ENCODE measurements at regions not wholly inside any gene's neighbourhood (a gene's known extent, or its start where the extent isn't known, plus 50 kb on each side); places are given as distances from the start of the nearest gene placed in this dataset.
"Not testable (repeated sequence)": the region's sequence is repeated elsewhere in the genome, so short reads cannot be mapped to it uniquely, and the experiment has no call there.

DNA sequence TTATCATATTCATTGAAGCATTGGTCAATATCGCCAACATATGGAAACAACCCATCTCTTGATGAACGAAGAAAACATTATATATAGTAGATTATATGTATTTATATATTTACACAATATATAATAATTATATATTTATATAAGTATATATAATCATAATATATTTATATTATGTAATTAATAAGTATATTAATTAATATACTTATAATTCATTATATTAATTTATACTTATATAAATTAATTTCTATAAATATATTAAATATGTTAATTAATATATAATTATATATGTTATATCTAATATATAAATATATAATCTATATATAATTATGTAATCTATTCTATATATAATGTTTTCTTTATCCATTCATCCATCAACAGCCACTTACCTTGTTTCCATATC is 69.0 kb upstream of the SRD5A3 start:
- no peak for TF ChIP-seq EP300 (IDR thresholded peaks at IDR 0.05)
- no peak for TF ChIP-seq POLR2A (IDR thresholded peaks at IDR 0.05; ENCODE audit: low read depth)
- TF ChIP-seq POLR2AphosphoS5 (IDR thresholded peaks at IDR 0.05): no peak
- TF ChIP-seq, protein P1, sequence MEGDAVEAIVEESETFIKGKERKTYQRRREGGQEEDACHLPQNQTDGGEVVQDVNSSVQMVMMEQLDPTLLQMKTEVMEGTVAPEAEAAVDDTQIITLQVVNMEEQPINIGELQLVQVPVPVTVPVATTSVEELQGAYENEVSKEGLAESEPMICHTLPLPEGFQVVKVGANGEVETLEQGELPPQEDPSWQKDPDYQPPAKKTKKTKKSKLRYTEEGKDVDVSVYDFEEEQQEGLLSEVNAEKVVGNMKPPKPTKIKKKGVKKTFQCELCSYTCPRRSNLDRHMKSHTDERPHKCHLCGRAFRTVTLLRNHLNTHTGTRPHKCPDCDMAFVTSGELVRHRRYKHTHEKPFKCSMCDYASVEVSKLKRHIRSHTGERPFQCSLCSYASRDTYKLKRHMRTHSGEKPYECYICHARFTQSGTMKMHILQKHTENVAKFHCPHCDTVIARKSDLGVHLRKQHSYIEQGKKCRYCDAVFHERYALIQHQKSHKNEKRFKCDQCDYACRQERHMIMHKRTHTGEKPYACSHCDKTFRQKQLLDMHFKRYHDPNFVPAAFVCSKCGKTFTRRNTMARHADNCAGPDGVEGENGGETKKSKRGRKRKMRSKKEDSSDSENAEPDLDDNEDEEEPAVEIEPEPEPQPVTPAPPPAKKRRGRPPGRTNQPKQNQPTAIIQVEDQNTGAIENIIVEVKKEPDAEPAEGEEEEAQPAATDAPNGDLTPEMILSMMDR (IDR thresholded peaks at IDR 0.05): no peak
- H3K36me3 ChIP-seq: no peaks in the 10 kb centered on the region
- peaks cover 0 to 8% (median 0%) of the 10 kb centered on the region in 4 donors for H3K9me3 ChIP-seq
- intact Hi-C loops (cut with DNase I): no loop called here
- H3K4me3 ChIP-seq: no peak overlapping the region
- DNase-seq (ENCODE audit: extremely low spot score): no peak
- H3K4me1 ChIP-seq: no peaks in the 10 kb centered on the region
- 98% methylated on average over 2 of the region's 2 CpGs for WGBS
- H3K27ac ChIP-seq (replicated peaks in 1 of 4): no peak overlapping the region
- H3K27me3 ChIP-seq: no peaks in the 10 kb centered on the region

DNA sequence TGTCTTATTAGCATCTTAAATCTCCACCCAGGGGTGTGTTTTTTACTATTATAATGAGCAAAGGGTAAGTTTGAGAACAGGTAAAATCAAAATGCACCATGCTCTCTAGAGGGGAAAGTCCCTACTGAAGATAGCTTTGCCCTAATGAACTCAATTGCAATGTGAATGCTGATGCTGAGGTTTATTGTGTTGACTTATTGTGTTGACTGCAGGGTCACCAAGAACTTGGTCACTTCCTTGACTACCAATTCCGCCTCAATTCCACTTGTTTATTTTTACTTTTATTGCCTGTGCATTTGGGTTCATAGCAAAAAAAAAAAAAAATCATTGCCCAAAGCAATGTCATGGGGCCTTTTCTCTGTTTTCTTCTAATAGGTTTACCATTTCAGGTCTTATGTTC is 67.7 kb upstream of the SRD5A3 start:
- intact Hi-C loops (cut with DNase I): no loop called here
- Histone ChIP-seq H3K27me3 (no peaks in the 10 kb centered on the region), H3K27ac (replicated peaks in 1 of 4) (no peak overlapping the region), H3K4me1 (no peaks in the 10 kb centered on the region), H3K36me3 (no peaks in the 10 kb centered on the region), H3K9me3 (peaks cover 0 to 8% (median 2%) of the 10 kb centered on the region in 4 donors), H3K4me3 (no peak overlapping the region)
- 88% methylated on average over 1 of the region's 1 CpG for WGBS
- DNase-seq (ENCODE audit: extremely low spot score): no peak
- TF ChIP-seq, protein P1 (IDR thresholded peaks at IDR 0.05): no peak
- TF ChIP-seq EP300 (IDR thresholded peaks at IDR 0.05): no peak
- no peak for TF ChIP-seq POLR2A (IDR thresholded peaks at IDR 0.05; ENCODE audit: low read depth)
- TF ChIP-seq POLR2AphosphoS5 (IDR thresholded peaks at IDR 0.05): no peak

DNA sequence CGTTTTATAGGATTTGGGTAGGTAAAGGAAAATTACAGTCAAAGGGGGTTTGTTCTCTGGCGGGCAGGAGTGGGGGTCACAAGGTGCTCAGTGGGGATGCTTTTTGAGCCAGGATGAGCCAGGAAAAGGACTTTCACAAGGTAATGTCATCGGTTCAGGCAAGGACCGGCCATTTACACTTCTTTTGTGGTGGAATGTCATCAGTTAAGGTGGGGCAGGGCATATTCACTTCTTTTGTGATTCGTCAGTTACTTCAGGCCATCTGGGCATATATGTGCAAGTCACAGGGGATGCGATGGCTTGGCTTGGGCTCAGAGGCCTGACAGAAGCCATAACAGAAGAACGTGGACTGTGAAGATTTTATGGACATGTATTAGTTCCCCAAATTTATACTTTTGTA is 65.6 kb upstream of the SRD5A3 start:
- H3K27me3 ChIP-seq; H3K36me3 ChIP-seq; intact Hi-C loops (cut with DNase I); H3K4me3 ChIP-seq; H3K27ac ChIP-seq (replicated peaks in 1 of 4); H3K4me1 ChIP-seq; DNase-seq (ENCODE audit: extremely low spot score): not testable (repeated sequence)
- WGBS: 63% methylated on average over 7 of the region's 7 CpGs
- peaks cover 0 to 25% (median 9%) of the 10 kb centered on the region in 4 donors for H3K9me3 ChIP-seq

DNA sequence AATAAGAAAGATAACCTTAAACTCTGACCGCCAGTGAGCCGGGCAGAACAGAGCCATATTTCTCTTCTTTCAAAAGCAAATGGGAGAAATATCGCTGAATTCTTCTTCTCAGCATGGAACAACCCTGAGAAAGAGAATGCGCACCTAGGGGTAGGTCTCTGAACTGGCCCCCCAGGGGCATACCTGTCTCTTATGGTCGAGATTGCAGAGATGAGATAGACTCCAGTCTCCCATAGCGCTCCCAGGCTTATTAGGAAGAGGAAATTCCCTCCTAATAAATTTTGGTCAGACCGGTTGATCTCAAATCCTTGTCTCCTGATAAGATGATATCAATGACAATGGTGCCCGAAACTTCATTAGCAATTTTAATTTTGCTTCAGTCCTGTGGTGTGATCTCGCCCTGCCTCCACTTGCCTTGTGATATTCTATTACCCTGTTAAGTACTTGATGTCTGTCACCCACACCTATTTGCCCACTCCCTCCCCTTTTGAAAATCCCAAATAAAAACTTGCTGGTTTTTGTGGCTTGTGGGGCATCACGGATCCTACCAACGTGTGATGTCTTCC is 64.8 kb upstream of the SRD5A3 start:
- DNase-seq (ENCODE audit: extremely low spot score); intact Hi-C loops (cut with DNase I); H3K27ac ChIP-seq (replicated peaks in 1 of 4); H3K4me3 ChIP-seq; H3K27me3 ChIP-seq; H3K4me1 ChIP-seq; H3K36me3 ChIP-seq: not testable (repeated sequence)
- peaks cover 0 to 25% (median 11%) of the 10 kb centered on the region in 4 donors for H3K9me3 ChIP-seq
- 76% methylated on average over 11 of the region's 11 CpGs for WGBS

DNA sequence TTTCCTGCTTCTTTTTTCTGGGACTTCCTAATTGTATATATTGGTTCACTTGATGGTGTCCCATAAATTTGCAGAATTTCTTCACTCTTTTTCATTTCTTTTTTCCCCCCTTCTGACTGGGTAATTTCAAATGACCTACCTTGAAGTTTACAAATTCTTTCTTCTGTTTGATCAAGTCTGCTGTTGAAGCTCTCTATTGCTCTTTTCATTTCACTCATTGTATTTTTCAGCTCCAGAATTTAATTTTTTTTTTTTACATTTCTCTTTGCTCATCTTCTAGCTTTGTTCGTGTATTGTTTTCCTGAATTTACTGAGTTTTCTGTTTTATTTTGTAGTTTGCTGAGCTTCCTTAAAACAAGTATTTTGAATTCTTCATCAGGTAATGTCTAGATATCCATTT is 61.7 kb upstream of the SRD5A3 start:
- Histone ChIP-seq H3K36me3 (no peaks in the 10 kb centered on the region), H3K27me3 (no peaks in the 10 kb centered on the region), H3K9me3 (peaks cover 0 to 25% (median 11%) of the 10 kb centered on the region in 4 donors), H3K4me1 (no peaks in the 10 kb centered on the region), H3K27ac (replicated peaks in 1 of 4) (no peak overlapping the region), H3K4me3 (no peak overlapping the region)
- intact Hi-C loops (cut with DNase I): no loop called here
- no peak for DNase-seq (ENCODE audit: extremely low spot score)
- WGBS: 89% methylated on average over 1 of the region's 1 CpG
- TF ChIP-seq, protein P1 (IDR thresholded peaks at IDR 0.05): no peak
- TF ChIP-seq EP300 (IDR thresholded peaks at IDR 0.05): no peak

DNA sequence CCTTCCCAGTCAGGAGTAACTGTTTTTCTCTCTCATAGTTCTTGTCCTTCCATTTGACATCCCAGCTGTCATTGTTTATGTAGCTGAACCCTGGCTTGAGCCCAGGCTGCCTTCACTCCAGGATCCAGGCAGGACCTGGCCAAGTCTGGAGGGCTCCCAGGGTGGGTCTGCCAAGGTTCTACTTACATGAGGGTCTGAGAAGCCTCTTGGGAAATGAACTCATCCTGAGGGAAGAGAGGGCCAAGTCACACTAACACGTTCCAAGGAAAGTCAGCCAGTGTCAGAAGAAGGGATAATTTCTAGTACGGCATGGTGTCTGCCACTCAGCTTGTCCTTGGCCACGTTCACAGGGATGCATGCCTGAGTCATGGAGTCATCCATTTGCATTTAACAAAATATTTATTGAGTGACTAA is 54.8 kb upstream of the SRD5A3 start:
- no peak for TF ChIP-seq EP300 (IDR thresholded peaks at IDR 0.05)
- TF ChIP-seq POLR2A (IDR thresholded peaks at IDR 0.05; ENCODE audit: low read depth): no peak
- TF ChIP-seq POLR2AphosphoS5 (IDR thresholded peaks at IDR 0.05): peak in 1 of 2 donors; percentile 32
- intact Hi-C loops (cut with DNase I): no loop called here
- 26% methylated on average over 3 of the region's 3 CpGs for WGBS
- H3K27ac ChIP-seq (replicated peaks in 1 of 4): peak overlapping the region in 2 of 4 donors; percentile 0 to 6
- no peak overlapping the region for H3K4me3 ChIP-seq
- no peaks in the 10 kb centered on the region for H3K27me3 ChIP-seq
- no peaks in the 10 kb centered on the region for H3K9me3 ChIP-seq
- H3K36me3 ChIP-seq: no peaks in the 10 kb centered on the region
- no peak for DNase-seq (ENCODE audit: extremely low spot score)
- H3K4me1 ChIP-seq: peaks cover 0 to 6% (median 0%) of the 10 kb centered on the region in 4 donors

Measured in esophagus muscularis mucosa (tissue), 4 donors.